A673 (cell line): ENCODE measurements at regions not wholly inside any gene's neighbourhood (a gene's known extent, or its start where the extent isn't known, plus 50 kb on each side); places are given as distances from the start of the nearest gene placed in this dataset.

Experiments used
- BruUV-seq: library from RNA; stranded (reverse); fragments of 400-500 nt; replicated peaks from 2 replicates; lab custom pipeline; 2021; lab: Mats Ljungman, UMichigan
- CTCF ChIA-PET: fragments of 300-600 bp; sonication (Branson Sonifier 250); formaldehyde crosslinking; loops from one replicate; lab custom pipeline; 2022; ENCODE audit warnings: antibody characterized with exemption; lab: Charles Lee
- POLR2A ChIA-PET: fragments of 300-600 bp; sonication (Branson Sonifier 250); formaldehyde crosslinking; loops from one replicate; lab custom pipeline; 2022; ENCODE audit warnings: antibody characterized with exemption; ENCODE audit not compliant: low non-redundant PET; lab: Charles Lee
- DNase-seq: peaks from one replicate; pipeline ENCODE4 v3.0.0-alpha.2; 2015; ENCODE audit warnings: low spot score
- H3K27ac ChIP-seq: fragments of 200-600 bp; sonication (generic); 2 replicates; pipeline ENCODE4 v1.5.1; 2016; ENCODE audit warnings: mixed run types, low read depth, mild to moderate bottlenecking, mixed read lengths, antibody characterized with exemption, low read length; ENCODE audit not compliant: poor library complexity, severe bottlenecking
- H3K27me3 ChIP-seq: fragments of 200-600 bp; sonication (generic); replicated peaks from 2 replicates; pipeline ENCODE4 v1.6.1; 2017; ENCODE audit warnings: mixed run types, low read depth, mild to moderate bottlenecking, mixed read lengths, antibody characterized with exemption, low read length; ENCODE audit not compliant: insufficient read depth, poor library complexity
- H3K36me3 ChIP-seq: fragments of 200-600 bp; sonication (generic); 2 replicates; pipeline ENCODE4 v1.6.1; 2016; ENCODE audit warnings: mixed run types, mild to moderate bottlenecking, mixed read lengths, antibody characterized with exemption, low read length; ENCODE audit not compliant: insufficient read depth, poor library complexity, severe bottlenecking
- H3K4me1 ChIP-seq: fragments of 200-600 bp; sonication (generic); 2 replicates; pipeline ENCODE4 v1.6.1; 2017; ENCODE audit warnings: mixed run types, mild to moderate bottlenecking, mixed read lengths, antibody characterized with exemption, low read length; ENCODE audit not compliant: insufficient read depth, poor library complexity, severe bottlenecking
- H3K4me3 ChIP-seq: fragments of 200-600 bp; sonication (generic); 2 replicates; pipeline ENCODE4 v1.5.1; 2016; ENCODE audit warnings: low read depth, mixed run types, mild to moderate bottlenecking, mixed read lengths, low read length; ENCODE audit not compliant: poor library complexity, severe bottlenecking
- H3K9me3 ChIP-seq: fragments of 200-600 bp; sonication (generic); 2 replicates; pipeline ENCODE4 v1.6.1; 2016; ENCODE audit warnings: mixed run types, low read depth, mild to moderate bottlenecking, mixed read lengths, antibody characterized with exemption, low read length; ENCODE audit not compliant: poor library complexity, severe bottlenecking
- EZH2 ChIP-seq: fragments of 200-600 bp; sonication (generic); IDR thresholded peaks from 2 replicates; pipeline ENCODE4 v1.6.1; 2017; ENCODE audit warnings: borderline replicate concordance, low read depth, mild to moderate bottlenecking, mixed read lengths, antibody characterized with exemption, low read length; ENCODE audit not compliant: poor library complexity, severe bottlenecking
- intact Hi-C: fragments of 100-400 bp; cut with micrococcal nuclease; formaldehyde crosslinking; loops from one replicate; pipeline ENCODE4 v1.10.0; 2022; ENCODE audit not compliant: unreplicated experiment
- TF ChIP-seq, protein P1 (sequence below): fragments of 300-800, 200-600 bp; sonication (generic); conservative IDR thresholded peaks from 2 replicates; pipeline ENCODE4 v1.5.1; 2017; ENCODE audit warnings: low read depth, mild to moderate bottlenecking, antibody characterized with exemption, low read length, moderate library complexity, mixed read lengths

DNA sequence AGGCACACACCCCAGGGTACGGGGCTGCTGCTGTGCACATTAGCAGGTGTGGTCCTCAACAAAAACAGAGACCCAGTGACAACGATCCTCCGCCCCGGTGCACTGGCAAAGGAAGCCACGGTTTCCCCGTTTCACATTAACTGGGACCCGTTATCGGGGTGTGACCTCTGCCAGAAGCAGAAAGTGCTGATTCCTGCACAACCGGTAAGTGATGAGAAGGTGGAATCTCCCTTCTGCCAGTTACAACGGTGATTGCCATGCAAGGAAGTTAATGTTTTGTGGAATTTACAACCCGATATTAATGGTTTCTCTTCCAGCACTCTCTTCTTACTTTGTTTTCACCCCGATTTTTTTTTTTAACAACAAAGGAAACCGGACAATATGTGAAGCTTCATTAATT lies 294.9 kb upstream of the IRX1 start:
- POLR2A ChIA-PET, result no interaction called here
- intact Hi-C loops, result no loop called here
- CTCF ChIA-PET, result no interaction called here
- Histone ChIP-seq H3K4me3 (no peak overlapping the region), H3K4me1 (no peaks in the 10 kb centered on the region), H3K36me3 (no peaks in the 10 kb centered on the region), H3K27ac (no peak overlapping the region), H3K9me3 (peaks cover 48% of the 10 kb centered on the region), H3K27me3 (no peaks in the 10 kb centered on the region)
- TF ChIP-seq, protein P1, sequence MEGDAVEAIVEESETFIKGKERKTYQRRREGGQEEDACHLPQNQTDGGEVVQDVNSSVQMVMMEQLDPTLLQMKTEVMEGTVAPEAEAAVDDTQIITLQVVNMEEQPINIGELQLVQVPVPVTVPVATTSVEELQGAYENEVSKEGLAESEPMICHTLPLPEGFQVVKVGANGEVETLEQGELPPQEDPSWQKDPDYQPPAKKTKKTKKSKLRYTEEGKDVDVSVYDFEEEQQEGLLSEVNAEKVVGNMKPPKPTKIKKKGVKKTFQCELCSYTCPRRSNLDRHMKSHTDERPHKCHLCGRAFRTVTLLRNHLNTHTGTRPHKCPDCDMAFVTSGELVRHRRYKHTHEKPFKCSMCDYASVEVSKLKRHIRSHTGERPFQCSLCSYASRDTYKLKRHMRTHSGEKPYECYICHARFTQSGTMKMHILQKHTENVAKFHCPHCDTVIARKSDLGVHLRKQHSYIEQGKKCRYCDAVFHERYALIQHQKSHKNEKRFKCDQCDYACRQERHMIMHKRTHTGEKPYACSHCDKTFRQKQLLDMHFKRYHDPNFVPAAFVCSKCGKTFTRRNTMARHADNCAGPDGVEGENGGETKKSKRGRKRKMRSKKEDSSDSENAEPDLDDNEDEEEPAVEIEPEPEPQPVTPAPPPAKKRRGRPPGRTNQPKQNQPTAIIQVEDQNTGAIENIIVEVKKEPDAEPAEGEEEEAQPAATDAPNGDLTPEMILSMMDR, result no peak
- no peak for TF ChIP-seq EZH2
- DNase-seq, result no peak
- BruUV-seq, result no TSS peak

DNA sequence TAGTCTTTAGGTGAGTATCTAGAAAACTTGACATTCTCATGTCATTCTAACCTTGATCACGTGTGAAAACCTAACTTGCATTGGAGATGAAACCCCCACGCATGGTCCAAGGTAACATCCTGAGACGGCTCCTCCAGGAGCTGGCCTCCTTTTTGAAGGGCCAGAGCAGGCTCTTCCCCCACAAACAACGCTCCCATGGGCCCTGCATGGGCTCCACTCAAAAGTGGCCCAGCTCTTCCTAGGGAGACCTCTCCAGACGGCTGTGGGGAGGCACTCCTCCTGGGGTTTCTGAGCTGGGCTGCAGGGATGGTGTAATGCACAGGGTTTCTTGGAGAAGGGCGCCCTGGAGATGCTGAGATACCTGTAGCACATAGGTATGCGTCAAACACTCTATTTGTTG lies 296.2 kb upstream of the IRX1 start:
- no peak overlapping the region for H3K27ac ChIP-seq
- CTCF ChIA-PET, result no interaction called here
- intact Hi-C loops, result no loop called here
- no TSS peak for BruUV-seq
- H3K4me1 ChIP-seq, result no peaks in the 10 kb centered on the region
- no peaks in the 10 kb centered on the region for H3K27me3 ChIP-seq
- TF ChIP-seq EZH2, result no peak
- peaks cover 51% of the 10 kb centered on the region for H3K9me3 ChIP-seq
- POLR2A ChIA-PET, result no interaction called here
- no peak for DNase-seq
- H3K4me3 ChIP-seq, result no peak overlapping the region
- H3K36me3 ChIP-seq, result no peaks in the 10 kb centered on the region

DNA sequence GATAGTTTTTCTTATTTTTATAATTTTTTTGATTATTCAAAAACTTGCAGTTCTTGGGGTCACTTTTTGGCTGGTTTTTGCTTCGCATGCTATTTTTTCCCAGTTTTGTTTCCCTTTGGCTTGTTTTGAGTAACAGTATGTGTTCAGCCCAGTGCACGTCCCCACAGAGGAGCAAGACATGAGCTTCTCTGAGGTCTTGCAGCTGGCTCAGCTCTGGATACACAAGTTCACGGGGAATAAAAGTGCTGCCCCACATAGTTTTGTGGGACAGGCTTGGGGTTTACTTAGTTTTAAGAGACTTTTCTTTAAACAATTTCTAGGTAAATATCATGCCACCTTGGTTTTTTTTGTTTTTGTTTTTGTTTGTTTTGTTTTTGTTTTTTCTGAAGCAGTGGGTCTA lies 297.8 kb upstream of the IRX1 start:
- DNase-seq, result no peak
- Histone ChIP-seq H3K4me3 (no peak overlapping the region), H3K9me3 (peaks cover 58% of the 10 kb centered on the region), H3K27me3 (no peaks in the 10 kb centered on the region), H3K36me3 (no peaks in the 10 kb centered on the region), H3K4me1 (no peaks in the 10 kb centered on the region), H3K27ac (no peak overlapping the region)
- TF ChIP-seq EZH2, result no peak
- TF ChIP-seq, protein P1, result no peak
- intact Hi-C loops, result no loop called here
- no TSS peak for BruUV-seq
- ChIA-PET POLR2A (no interaction called here), CTCF (no interaction called here)

DNA sequence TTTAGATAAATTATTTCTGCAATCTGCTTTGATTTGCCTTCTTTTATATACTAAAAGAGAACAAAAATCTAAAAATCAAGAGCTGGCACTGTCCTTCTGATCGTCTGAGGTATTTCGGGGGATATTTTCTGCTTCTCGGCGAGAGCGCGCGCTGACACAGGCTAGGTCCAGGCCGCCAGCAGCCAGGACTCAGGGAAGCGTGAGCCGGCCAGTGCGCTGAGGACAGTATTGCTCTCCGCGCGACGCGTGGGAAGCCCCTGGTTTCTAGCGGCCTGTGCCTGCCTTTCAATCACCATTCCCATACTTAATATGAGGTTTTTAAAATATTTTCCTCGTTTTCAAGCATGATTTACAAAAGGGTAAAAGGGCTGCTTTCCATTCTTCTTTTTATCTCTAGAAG lies 307.3 kb upstream of the IRX1 start:
- H3K4me1 ChIP-seq, result no peaks in the 10 kb centered on the region
- no peaks in the 10 kb centered on the region for H3K36me3 ChIP-seq
- no peak for DNase-seq
- no TSS peak for BruUV-seq
- H3K9me3 ChIP-seq, result peaks cover 40% of the 10 kb centered on the region
- ChIA-PET CTCF (no interaction called here), POLR2A (no interaction called here)
- no peak overlapping the region for H3K4me3 ChIP-seq
- no peak overlapping the region for H3K27ac ChIP-seq
- TF ChIP-seq, protein P1, result no peak
- TF ChIP-seq EZH2, result no peak
- no peaks in the 10 kb centered on the region for H3K27me3 ChIP-seq
- intact Hi-C loops, result no loop called here
